SJSA1 (cell line): ENCODE measurements at regions not wholly inside any gene's neighbourhood (a gene's known extent, or its start where the extent isn't known, plus 50 kb on each side); places are given as distances from the start of the nearest gene placed in this dataset.

Experiments
- DNase-seq, 2 experiments: peaks; one replicate each; pipeline ENCODE4 v3.0.0-alpha.2; 2015 to 2020; ENCODE audit warnings: low spot score in 2 of 2, low read depth in 1 of 2
- H3K27ac ChIP-seq: fragments of 250-450 bp; sonication (Bioruptor Pico); 2 replicates; pipeline ENCODE4 v1.5.1; 2020; ENCODE audit warnings: mild to moderate bottlenecking, moderate library complexity
- H3K27me3 ChIP-seq: fragments of 250-450 bp; sonication (Bioruptor Pico); replicated peaks from 2 replicates; pipeline ENCODE4 v1.5.1; 2020; ENCODE audit warnings: mild to moderate bottlenecking, moderate library complexity
- H3K36me3 ChIP-seq: fragments of 250-450 bp; sonication (Bioruptor Pico); 2 replicates; pipeline ENCODE4 v1.5.1; 2020; ENCODE audit warnings: mild to moderate bottlenecking
- H3K4me1 ChIP-seq: fragments of 250-450 bp; sonication (Bioruptor Pico); replicated peaks from 2 replicates; pipeline ENCODE4 v1.6.1; 2021; ENCODE audit warnings: mild to moderate bottlenecking
- H3K4me3 ChIP-seq: fragments of 250-450 bp; sonication (Bioruptor Pico); 2 replicates; pipeline ENCODE4 v1.5.1; 2020; ENCODE audit warnings: mild to moderate bottlenecking
- H3K9me3 ChIP-seq: fragments of 250-450 bp; sonication (Bioruptor Pico); replicated peaks from 2 replicates; pipeline ENCODE4 v1.5.1; 2020; ENCODE audit warnings: mild to moderate bottlenecking

GRCh38 chr1:104855550-104855949 is 1105.9 kb downstream of the AMY1C start:
- DNase-seq, result no peak
- Histone ChIP-seq H3K4me3 (no peak overlapping the region), H3K27ac (no peak overlapping the region), H3K36me3 (no peaks in the 10 kb centered on the region), H3K4me1 (no peaks in the 10 kb centered on the region), H3K9me3 (no peaks in the 10 kb centered on the region; the same call in 1 of the 2 replicates), H3K27me3 (no peaks in the 10 kb centered on the region)

- Histone ChIP-seq H3K4me3 (no peak overlapping the region), H3K4me1 (no peaks in the 10 kb centered on the region), H3K9me3 (no peaks in the 10 kb centered on the region; the same call in 1 of the 2 replicates), H3K27me3 (no peaks in the 10 kb centered on the region), H3K36me3 (no peaks in the 10 kb centered on the region), H3K27ac (no peak overlapping the region)
- no peak for DNase-seq
Measured at GRCh38 chr1:104856091-104856490, 1106.4 kb downstream of the AMY1C start.

- H3K4me3 ChIP-seq, result no peak overlapping the region
- H3K4me1 ChIP-seq, result no peaks in the 10 kb centered on the region
- H3K27ac ChIP-seq, result no peak overlapping the region
- no peak for DNase-seq
- H3K36me3 ChIP-seq, result no peaks in the 10 kb centered on the region
- no peaks in the 10 kb centered on the region for H3K27me3 ChIP-seq
- no peaks in the 10 kb centered on the region; the same call in 1 of the 2 replicates for H3K9me3 ChIP-seq
Measured at GRCh38 chr1:104856518-104856917, 1106.8 kb downstream of the AMY1C start.

DNA sequence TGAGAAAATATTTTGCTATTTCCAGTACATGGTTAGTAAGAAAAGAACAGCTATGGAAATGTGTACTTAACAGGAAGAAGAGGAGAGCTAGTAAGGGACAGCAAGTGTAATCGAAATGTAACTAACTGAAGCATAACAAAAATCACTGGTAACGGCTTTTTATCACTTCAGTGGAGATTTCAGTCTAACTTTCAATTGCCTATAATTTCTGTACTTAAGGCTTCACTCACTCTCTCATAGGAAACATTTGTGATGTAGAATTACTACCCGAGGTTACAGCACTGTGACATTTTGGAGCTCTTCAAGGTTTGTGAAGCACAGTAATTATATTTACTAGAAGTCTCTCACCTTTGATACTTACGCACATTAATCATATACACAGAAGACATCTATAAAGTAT is 1119.1 kb downstream of the AMY1C start:
- no peak overlapping the region for H3K27ac ChIP-seq
- H3K4me3 ChIP-seq, result no peak overlapping the region
- no peak for DNase-seq
- no peaks in the 10 kb centered on the region for H3K36me3 ChIP-seq
- H3K4me1 ChIP-seq, result no peaks in the 10 kb centered on the region
- H3K27me3 ChIP-seq, result no peaks in the 10 kb centered on the region
- H3K9me3 ChIP-seq, result no peaks in the 10 kb centered on the region

DNA sequence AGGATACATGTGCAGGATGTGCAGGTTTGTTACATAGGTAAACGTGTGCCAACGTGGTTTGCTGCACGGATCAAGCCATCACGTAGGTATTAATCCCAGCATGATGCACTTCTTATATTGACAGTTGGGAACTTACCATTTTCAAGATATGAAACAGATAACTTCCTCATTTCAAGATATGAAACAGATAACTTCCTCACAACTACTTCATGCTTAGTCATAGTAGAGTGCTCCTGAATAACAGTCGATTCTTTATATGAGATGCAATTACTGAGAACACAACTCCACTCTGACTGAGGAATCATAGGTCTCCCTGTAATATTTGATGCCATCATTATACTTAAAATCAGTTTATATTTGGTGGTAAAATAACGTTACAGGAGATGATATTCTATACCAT is 1124.3 kb downstream of the AMY1C start:
- H3K4me1 ChIP-seq, result no peaks in the 10 kb centered on the region

GRCh38 chr1:104878203-104878909 is 1128.7 kb downstream of the AMY1C start:
- H3K27ac ChIP-seq, result no peak overlapping the region

More for the DNA sequence above, 1124.3 kb downstream of the AMY1C start:
- no peak overlapping the region for H3K4me3 ChIP-seq
- H3K27ac ChIP-seq, result no peak overlapping the region
- H3K27me3 ChIP-seq, result no peaks in the 10 kb centered on the region
- DNase-seq, result no peak
- H3K9me3 ChIP-seq, result no peaks in the 10 kb centered on the region
- H3K36me3 ChIP-seq, result no peaks in the 10 kb centered on the region

DNA sequence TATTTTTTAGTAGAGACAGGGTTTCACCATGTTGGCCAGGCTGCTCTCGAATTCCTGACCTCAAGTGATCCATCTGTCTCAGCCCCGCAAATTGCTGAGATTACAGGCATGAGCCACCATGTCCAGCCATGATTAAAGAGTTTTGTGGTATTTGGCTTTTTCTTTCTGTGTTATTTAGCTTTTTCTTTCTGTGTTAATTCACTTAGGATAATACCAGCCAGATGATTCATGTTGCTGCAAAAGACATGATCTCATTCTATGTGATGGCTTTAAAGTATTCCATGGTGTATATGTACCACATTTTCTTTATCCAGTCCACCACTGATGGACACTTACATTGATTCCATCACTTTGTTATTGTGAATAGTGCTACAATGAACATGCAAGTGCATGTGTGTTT is 1135.2 kb downstream of the AMY1C start:
- Histone ChIP-seq H3K27me3 (no peaks in the 10 kb centered on the region), H3K9me3 (no peaks in the 10 kb centered on the region; the same call in 1 of the 2 replicates), H3K36me3 (no peaks in the 10 kb centered on the region), H3K4me3 (no peak overlapping the region), H3K27ac (no peak overlapping the region), H3K4me1 (no peaks in the 10 kb centered on the region)
- no peak for DNase-seq

More at GRCh38 chr1:104878203-104878909, 1128.7 kb downstream of the AMY1C start:
- Histone ChIP-seq H3K27me3 (no peaks in the 10 kb centered on the region), H3K9me3 (no peaks in the 10 kb centered on the region; the same call in 1 of the 2 replicates), H3K36me3 (no peaks in the 10 kb centered on the region), H3K4me1 (no peaks in the 10 kb centered on the region), H3K4me3 (no peak overlapping the region)
- no peak for DNase-seq

GRCh38 chr1:104905322-104905721 is 1155.6 kb downstream of the AMY1C start:
- Histone ChIP-seq H3K4me3 (no peak overlapping the region), H3K27me3 (no peaks in the 10 kb centered on the region), H3K36me3 (no peaks in the 10 kb centered on the region), H3K9me3 (peaks cover 5% of the 10 kb centered on the region; the same call in 1 of the 2 replicates), H3K4me1 (no peaks in the 10 kb centered on the region), H3K27ac (no peak overlapping the region)
- no peak for DNase-seq

GRCh38 chr1:104906141-104906540 is 1156.4 kb downstream of the AMY1C start:
- DNase-seq, result no peak
- H3K4me1 ChIP-seq, result no peaks in the 10 kb centered on the region
- no peaks in the 10 kb centered on the region for H3K36me3 ChIP-seq
- no peak overlapping the region for H3K4me3 ChIP-seq
- H3K9me3 ChIP-seq, result peaks cover 3% of the 10 kb centered on the region; the same call in 1 of the 2 replicates
- H3K27ac ChIP-seq, result no peak overlapping the region
- H3K27me3 ChIP-seq, result no peaks in the 10 kb centered on the region

DNA sequence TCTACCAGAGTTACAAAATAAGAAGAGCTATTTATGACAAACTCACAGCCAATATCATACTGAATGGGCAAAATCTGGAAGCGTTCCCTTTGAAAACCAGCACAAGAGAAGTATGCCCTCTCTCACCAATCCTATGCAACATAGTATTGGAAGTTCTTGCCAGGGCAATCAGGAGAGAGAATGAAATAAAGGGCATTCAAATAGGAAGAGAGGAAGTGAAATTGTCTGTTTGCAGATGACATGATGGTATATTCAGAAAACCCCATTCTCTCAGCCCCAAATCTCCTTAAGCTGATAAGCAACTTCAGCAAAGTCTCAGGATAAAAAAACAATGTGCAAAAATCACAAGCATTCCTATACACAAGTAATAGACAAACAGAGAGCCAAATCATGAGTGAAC is 1169.5 kb downstream of the AMY1C start:
- DNase-seq, result no peak
- Histone ChIP-seq H3K4me3 (no peak overlapping the region), H3K27ac (no peak overlapping the region), H3K27me3 (no peaks in the 10 kb centered on the region), H3K9me3 (no peaks in the 10 kb centered on the region; the same call in 1 of the 2 replicates), H3K36me3 (no peaks in the 10 kb centered on the region), H3K4me1 (no peaks in the 10 kb centered on the region)

DNA sequence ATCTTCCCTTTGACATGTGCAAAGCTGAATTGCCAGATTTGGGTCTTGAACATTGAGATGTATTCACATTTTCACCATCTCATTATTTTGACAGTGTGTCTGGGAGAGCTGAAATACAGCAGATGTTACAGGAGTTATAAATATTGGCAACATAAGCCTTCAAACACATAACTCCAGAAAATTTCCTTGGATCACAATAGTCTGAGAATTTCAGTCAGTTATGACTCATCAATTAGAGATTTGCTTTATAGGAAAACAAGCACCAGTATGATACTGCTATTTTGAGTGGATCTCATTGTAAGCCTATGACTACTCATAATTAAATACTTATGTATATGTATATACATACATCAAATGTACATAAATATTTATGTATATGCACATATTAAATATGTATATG is 1171.8 kb downstream of the AMY1C start:
- Histone ChIP-seq H3K4me1 (no peaks in the 10 kb centered on the region), H3K9me3 (no peaks in the 10 kb centered on the region; the same call in 1 of the 2 replicates), H3K4me3 (no peak overlapping the region), H3K36me3 (no peaks in the 10 kb centered on the region), H3K27me3 (no peaks in the 10 kb centered on the region), H3K27ac (no peak overlapping the region)
- no peak for DNase-seq

DNA sequence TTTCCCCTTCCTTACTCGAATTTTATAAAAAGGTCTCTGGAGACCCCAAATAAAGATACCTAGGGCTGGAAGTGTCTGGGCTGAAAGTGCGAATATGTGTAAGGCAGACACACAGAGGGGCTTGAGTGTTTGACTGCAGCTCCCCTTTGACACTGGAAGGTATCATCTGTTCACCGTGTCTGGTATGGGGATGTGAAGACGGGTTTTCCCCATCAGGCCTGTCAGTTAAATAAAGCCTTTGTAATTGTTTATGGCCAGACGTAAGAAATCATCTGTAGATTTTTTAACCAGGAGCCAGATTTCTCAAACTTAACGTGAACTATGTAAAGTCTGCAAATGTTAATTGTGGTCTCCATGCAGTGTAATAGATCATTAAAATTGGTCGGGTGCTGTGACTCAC is 1173.4 kb downstream of the AMY1C start:
- DNase-seq, result no peak
- no peaks in the 10 kb centered on the region; the same call in 1 of the 2 replicates for H3K9me3 ChIP-seq
- no peaks in the 10 kb centered on the region for H3K27me3 ChIP-seq
- no peak overlapping the region for H3K27ac ChIP-seq
- no peaks in the 10 kb centered on the region for H3K4me1 ChIP-seq
- no peak overlapping the region for H3K4me3 ChIP-seq
- no peaks in the 10 kb centered on the region for H3K36me3 ChIP-seq

GRCh38 chr1:104929280-104929679 is 1179.6 kb downstream of the AMY1C start:
- H3K27me3 ChIP-seq, result no peaks in the 10 kb centered on the region
- H3K4me1 ChIP-seq, result no peaks in the 10 kb centered on the region
- H3K27ac ChIP-seq, result no peak overlapping the region
- no peaks in the 10 kb centered on the region for H3K36me3 ChIP-seq
- H3K9me3 ChIP-seq, result no peaks in the 10 kb centered on the region
- no peak overlapping the region for H3K4me3 ChIP-seq
- DNase-seq, result no peak

DNA sequence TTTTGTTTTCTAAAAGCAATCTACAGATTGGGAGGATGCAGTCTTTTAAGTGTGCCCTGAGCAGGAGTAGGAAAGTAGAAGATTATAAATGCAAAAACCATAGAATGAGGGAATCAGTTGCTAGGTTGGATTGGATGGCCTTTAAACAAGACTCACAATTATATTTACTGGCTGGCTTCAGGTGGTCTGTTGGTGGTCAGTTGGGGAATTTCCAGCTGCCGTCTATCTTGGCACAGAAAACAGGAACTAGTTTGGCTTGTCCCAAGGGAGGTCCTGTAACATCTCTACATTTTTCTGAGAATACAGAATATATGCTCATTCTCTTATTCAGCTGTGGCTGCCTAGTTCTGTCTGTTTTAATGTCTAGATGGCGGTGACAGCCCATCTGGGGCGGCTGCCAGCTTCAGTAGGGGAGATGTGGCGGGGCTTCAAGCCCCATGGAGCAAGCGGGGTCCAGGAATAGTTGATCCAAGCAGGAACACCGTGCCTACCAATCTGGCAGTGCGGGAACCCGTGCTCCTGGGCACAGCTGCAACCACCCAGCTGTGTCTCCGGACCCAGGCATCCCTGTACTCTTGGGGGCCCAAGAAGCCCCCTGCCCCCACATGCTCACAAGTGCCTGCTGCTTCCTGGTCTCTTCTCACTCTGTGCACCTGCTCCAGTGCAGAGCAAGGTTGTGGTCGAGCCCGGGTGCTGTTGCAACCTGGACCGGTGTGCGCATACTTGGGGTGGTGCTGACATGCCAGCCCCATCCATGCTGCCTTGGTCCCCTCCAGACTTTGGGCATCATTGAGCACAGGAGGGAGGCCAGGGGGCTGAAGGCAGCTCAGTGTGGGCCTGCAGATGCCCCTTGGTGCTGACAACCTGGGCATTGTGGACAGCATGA is 1182.6 kb downstream of the AMY1C start:
- no peaks in the 10 kb centered on the region for H3K9me3 ChIP-seq
- DNase-seq, result no peak
- no peak overlapping the region for H3K27ac ChIP-seq
- H3K4me3 ChIP-seq, result no peak overlapping the region
- no peaks in the 10 kb centered on the region for H3K36me3 ChIP-seq
- no peaks in the 10 kb centered on the region for H3K4me1 ChIP-seq
- no peaks in the 10 kb centered on the region for H3K27me3 ChIP-seq
